Activated B cell treated with CpG ODN at 0.5 μM for 24 hours (primary cell): ENCODE measurements at regions not wholly inside any gene's neighbourhood (a gene's known extent, or its start where the extent isn't known, plus 50 kb on each side); places are given as distances from the start of the nearest gene placed in this dataset.

Experiments
- ATAC-seq: fragments of 200-7000 bp; cut with Tn5 transposase; one replicate; pipeline ENCODE4 v1.10.0; 2021; ENCODE audit warnings: low read depth, mild to moderate bottlenecking, moderate library complexity
- CTCF ChIA-PET: fragments of 350-600 bp; sonication (Branson Sonifier 250); formaldehyde crosslinking; loops from one replicate; lab custom pipeline; 2021; ENCODE audit warnings: antibody characterized with exemption; lab: Charles Lee
- POLR2A ChIA-PET: fragments of 350-600 bp; sonication (Branson Sonifier 250); formaldehyde crosslinking; loops from one replicate; lab custom pipeline; 2021; ENCODE audit warnings: antibody characterized with exemption; lab: Charles Lee
- DNase-seq: peaks from one replicate; pipeline ENCODE4 v3.0.0; 2022
- H3K27ac Mint-ChIP-seq: one replicate; pipeline ENCODE4 v1.8.0; 2020; ENCODE audit warnings: mixed read lengths
- H3K27me3 Mint-ChIP-seq: one replicate; pipeline ENCODE4 v1.8.0; 2021; ENCODE audit warnings: mixed read lengths
- H3K36me3 Mint-ChIP-seq: one replicate; pipeline ENCODE4 v1.8.0; 2021; ENCODE audit warnings: low read depth, mixed read lengths
- H3K4me1 Mint-ChIP-seq: one replicate; pipeline ENCODE4 v1.8.0; 2021; ENCODE audit warnings: mixed read lengths
- H3K4me3 Mint-ChIP-seq: one replicate; pipeline ENCODE4 v1.8.0; 2020; ENCODE audit warnings: mild to moderate bottlenecking, mixed read lengths
- H3K9me3 Mint-ChIP-seq: one replicate; pipeline ENCODE4 v1.8.0; 2020; ENCODE audit warnings: mixed read lengths
- CTCF ChIP-seq: fragments of 200-600 bp; IDR thresholded peaks from one replicate; pipeline ENCODE4 v1.8.0; 2022; ENCODE audit warnings: antibody characterized with exemption, mild to moderate bottlenecking
- intact Hi-C: fragments of 100-400 bp; cut with micrococcal nuclease; formaldehyde crosslinking; loops from one replicate; pipeline ENCODE4 v1.15.1; 2024

- Mint-ChIP-seq H3K27me3 (no peaks in the 10 kb centered on the region), H3K9me3 (no peaks in the 10 kb centered on the region), H3K27ac (no peak overlapping the region), H3K4me3 (no peak overlapping the region), H3K36me3 (no peaks in the 10 kb centered on the region), H3K4me1 (no peaks in the 10 kb centered on the region)
- ATAC-seq (no peak), DNase-seq (no peak)
- ChIA-PET POLR2A (no interaction called here), CTCF (no interaction called here)
- TF ChIP-seq CTCF, result no peak
- intact Hi-C loops, result no loop called here
Measured at GRCh38 chr2:107589079-107589491, 237.6 kb upstream of the RGPD4 start.

- no peak for TF ChIP-seq CTCF
- ATAC-seq, result no peak
- Mint-ChIP-seq H3K4me3 (no peak overlapping the region), H3K36me3 (no peaks in the 10 kb centered on the region), H3K4me1 (no peaks in the 10 kb centered on the region), H3K9me3 (no peaks in the 10 kb centered on the region), H3K27me3 (no peaks in the 10 kb centered on the region), H3K27ac (no peak overlapping the region)
- CTCF ChIA-PET, result no interaction called here
- intact Hi-C loops, result no loop called here
- no peak for DNase-seq
- POLR2A ChIA-PET, result no interaction called here
Measured at GRCh38 chr2:107591561-107592279, 235.0 kb upstream of the RGPD4 start.

- TF ChIP-seq CTCF, result no peak
- ChIA-PET CTCF (no interaction called here), POLR2A (no interaction called here)
- Mint-ChIP-seq H3K4me3 (no peak overlapping the region), H3K4me1 (no peaks in the 10 kb centered on the region), H3K27ac (no peak overlapping the region), H3K9me3 (no peaks in the 10 kb centered on the region), H3K36me3 (no peaks in the 10 kb centered on the region), H3K27me3 (no peaks in the 10 kb centered on the region)
- no peak for ATAC-seq
- intact Hi-C loops, result no loop called here
- DNase-seq, result no peak
Measured at GRCh38 chr2:107592280-107592624, 234.4 kb upstream of the RGPD4 start.

GRCh38 chr2:107595285-107595684, 231.4 kb upstream of the RGPD4 start:
- POLR2A ChIA-PET, result no interaction called here
- CTCF ChIA-PET, result no interaction called here
- no peaks in the 10 kb centered on the region for H3K9me3 Mint-ChIP-seq
- no peaks in the 10 kb centered on the region for H3K36me3 Mint-ChIP-seq
- ATAC-seq (no peak), DNase-seq (no peak)
- H3K27ac Mint-ChIP-seq, result no peak overlapping the region
- no peak for TF ChIP-seq CTCF
- H3K4me3 Mint-ChIP-seq, result no peak overlapping the region
- no peaks in the 10 kb centered on the region for H3K4me1 Mint-ChIP-seq
- intact Hi-C loops, result no loop called here
- H3K27me3 Mint-ChIP-seq, result no peaks in the 10 kb centered on the region

GRCh38 chr2:107595749-107596148, 230.9 kb upstream of the RGPD4 start:
- intact Hi-C loops, result no loop called here
- TF ChIP-seq CTCF, result no peak
- no peaks in the 10 kb centered on the region for H3K27me3 Mint-ChIP-seq
- H3K27ac Mint-ChIP-seq, result no peak overlapping the region
- CTCF ChIA-PET, result no interaction called here
- DNase-seq (no peak), ATAC-seq (no peak)
- POLR2A ChIA-PET, result no interaction called here
- no peaks in the 10 kb centered on the region for H3K4me1 Mint-ChIP-seq
- H3K9me3 Mint-ChIP-seq, result no peaks in the 10 kb centered on the region
- no peak overlapping the region for H3K4me3 Mint-ChIP-seq
- no peaks in the 10 kb centered on the region for H3K36me3 Mint-ChIP-seq
